Suprapubic skin (tissue), 3 donors: ENCODE measurements at regions not wholly inside any gene's neighbourhood (a gene's known extent, or its start where the extent isn't known, plus 50 kb on each side); places are given as distances from the start of the nearest gene placed in this dataset.

Experiments
- CTCF ChIP-seq, 2 donors: fragments of 200-600 bp in 1 of 2; fragments of 450-650 bp in 1 of 2; sonication (generic) in 1 of 2; IDR thresholded peaks; one replicate each; pipeline ENCODE4 v1.5.1; 2016 to 2019; ENCODE audit warnings: antibody characterized with exemption in 2 of 2, mild to moderate bottlenecking in 1 of 2, moderate library complexity in 1 of 2
- POLR2A ChIP-seq, 2 donors: fragments of 450-650 bp; IDR thresholded peaks; one replicate each; pipeline ENCODE4 v1.6.1; 2017; ENCODE audit warnings: antibody characterized with exemption in 2 of 2, mild to moderate bottlenecking in 2 of 2, moderate library complexity in 2 of 2

- TF ChIP-seq CTCF (IDR thresholded peaks at IDR 0.05) (peak in 1 of 2 donors; percentile 29), POLR2A (IDR thresholded peaks at IDR 0.05) (no peak)
Measured at GRCh38 chr2:43105586-43106558, 120.5 kb downstream of the ZFP36L2 start.
